Duodenal mucosa (tissue), 2 donors: ENCODE measurements at regions not wholly inside any gene's neighbourhood (a gene's known extent, or its start where the extent isn't known, plus 50 kb on each side); places are given as distances from the start of the nearest gene placed in this dataset.

Experiments used
- H3K27ac ChIP-seq: one replicate; pipeline ENCODE4 v1.7.0; 2013; ENCODE audit warnings: low read depth, low read length
- H3K27me3 ChIP-seq, 2 donors: one replicate each; pipeline ENCODE4 v1.7.0; 2013; ENCODE audit warnings: low read length in 2 of 2, control low read depth in 1 of 2; ENCODE audit not compliant: insufficient read depth in 2 of 2, control insufficient read depth in 1 of 2
- H3K36me3 ChIP-seq, 2 donors: one replicate each; pipeline ENCODE4 v1.7.0; 2013; ENCODE audit warnings: low read length in 2 of 2, control low read depth in 1 of 2; ENCODE audit not compliant: insufficient read depth in 2 of 2, control insufficient read depth in 1 of 2
- H3K4me1 ChIP-seq, 2 donors: one replicate each; pipeline ENCODE4 v1.7.0; 2013; ENCODE audit warnings: low read length in 2 of 2, control low read depth in 1 of 2; ENCODE audit not compliant: insufficient read depth in 2 of 2, control insufficient read depth in 1 of 2
- H3K4me3 ChIP-seq, 2 donors: one replicate each; pipeline ENCODE4 v1.7.0; 2013; ENCODE audit warnings: low read length in 2 of 2, low read depth in 1 of 2
- H3K9ac ChIP-seq, 2 donors: one replicate each; pipeline ENCODE4 v1.7.0; 2013; ENCODE audit warnings: low read length in 2 of 2, low read depth in 1 of 2
- H3K9me3 ChIP-seq, 2 donors: one replicate each; pipeline ENCODE4 v1.7.0; 2013; ENCODE audit warnings: low read length in 2 of 2, control low read depth in 1 of 2; ENCODE audit not compliant: control insufficient read depth in 1 of 2

DNA sequence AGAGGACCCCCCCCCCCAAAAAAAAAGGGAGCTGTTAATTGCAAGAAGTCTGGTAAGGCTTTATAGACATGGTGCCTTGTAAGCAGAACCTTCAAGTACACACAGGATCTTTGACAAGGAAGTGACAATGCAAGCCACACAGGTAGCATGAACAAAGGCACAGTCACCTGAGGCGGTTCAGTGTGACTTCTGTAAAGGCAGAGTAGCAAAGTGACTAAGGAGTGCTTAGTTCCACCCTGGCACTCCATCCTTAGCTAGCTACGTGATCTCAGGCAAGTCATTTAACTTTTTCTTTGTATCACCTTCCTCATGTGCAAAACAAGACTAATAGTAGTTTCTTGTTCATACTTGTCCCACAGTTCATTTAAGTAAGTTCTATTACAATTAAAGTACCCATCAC lies 282.0 kb downstream of the PRELID2 start:
- Histone ChIP-seq H3K27me3 (no peaks in the 10 kb centered on the region), H3K9ac (no peak overlapping the region), H3K4me3 (no peak overlapping the region), H3K27ac (no peak overlapping the region), H3K4me1 (no peaks in the 10 kb centered on the region), H3K9me3 (no peaks in the 10 kb centered on the region), H3K36me3 (no peaks in the 10 kb centered on the region)

GRCh38 chr5:145551714-145552113 lies 283.4 kb downstream of the PRELID2 start:
- no peak overlapping the region for H3K4me3 ChIP-seq
- H3K27ac ChIP-seq: no peak overlapping the region
- H3K36me3 ChIP-seq: no peaks in the 10 kb centered on the region
- no peaks in the 10 kb centered on the region for H3K9me3 ChIP-seq
- no peaks in the 10 kb centered on the region for H3K27me3 ChIP-seq
- H3K4me1 ChIP-seq: no peaks in the 10 kb centered on the region
- no peak overlapping the region for H3K9ac ChIP-seq

DNA sequence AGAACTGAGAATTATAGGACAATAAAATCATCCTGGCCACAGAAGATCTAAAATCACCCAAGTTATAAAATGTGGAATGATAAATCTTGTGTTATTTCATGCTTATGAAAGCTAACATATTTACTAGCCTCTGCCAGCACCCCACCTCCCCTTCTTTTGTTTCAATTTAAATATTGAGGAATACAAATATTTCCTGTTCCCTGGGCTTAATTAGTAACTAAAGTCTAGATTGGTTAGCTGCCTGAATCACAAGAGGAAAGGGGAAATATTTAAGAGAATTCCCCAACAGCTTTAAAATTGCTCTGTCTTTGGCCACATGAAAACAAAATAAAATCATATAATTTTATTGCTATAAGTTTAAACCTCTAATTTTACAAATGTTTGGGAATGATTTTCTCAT lies 287.0 kb downstream of the PRELID2 start:
- no peaks in the 10 kb centered on the region for H3K36me3 ChIP-seq
- no peaks in the 10 kb centered on the region for H3K9me3 ChIP-seq
- H3K27me3 ChIP-seq: no peaks in the 10 kb centered on the region
- no peak overlapping the region for H3K4me3 ChIP-seq
- H3K27ac ChIP-seq: no peak overlapping the region
- no peak overlapping the region for H3K9ac ChIP-seq
- H3K4me1 ChIP-seq: peaks cover under 1 to 16% of the 10 kb centered on the region in 2 donors

DNA sequence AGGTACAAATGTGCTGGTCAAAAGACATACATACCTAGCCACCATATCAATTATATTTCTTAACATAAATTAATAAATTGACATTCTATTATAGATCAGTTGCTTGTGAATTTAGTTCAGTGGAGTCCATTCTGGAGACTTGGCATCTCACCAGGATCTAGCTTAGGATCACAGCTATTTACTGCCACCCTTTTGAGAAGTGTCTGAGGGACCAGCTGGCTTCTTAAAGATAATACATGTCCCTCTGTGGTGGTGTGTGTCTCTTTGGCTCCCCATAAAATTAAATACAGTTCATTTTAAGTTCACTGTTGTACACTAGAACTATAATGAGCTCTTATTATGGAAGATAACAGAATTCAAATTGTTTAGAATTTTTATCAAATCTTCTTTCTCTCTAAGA lies 290.7 kb downstream of the PRELID2 start:
- Histone ChIP-seq H3K9me3 (no peaks in the 10 kb centered on the region), H3K27me3 (no peaks in the 10 kb centered on the region), H3K4me3 (no peak overlapping the region), H3K27ac (no peak overlapping the region), H3K36me3 (no peaks in the 10 kb centered on the region), H3K9ac (no peak overlapping the region), H3K4me1 (peaks cover 5 to 24% of the 10 kb centered on the region in 2 donors)

- H3K36me3 ChIP-seq: no peaks in the 10 kb centered on the region
- peak overlapping the region in 1 of 2 donors; percentile 35 for H3K4me3 ChIP-seq
- no peaks in the 10 kb centered on the region for H3K9me3 ChIP-seq
- no peak overlapping the region for H3K9ac ChIP-seq
- peak overlapping the region; percentile 27 for H3K27ac ChIP-seq
- H3K4me1 ChIP-seq: peaks cover 5 to 24% of the 10 kb centered on the region in 2 donors
- no peaks in the 10 kb centered on the region for H3K27me3 ChIP-seq
Observed at GRCh38 chr5:145543968-145544367, 291.2 kb downstream of the PRELID2 start.

GRCh38 chr5:145540375-145540774 lies 294.8 kb downstream of the PRELID2 start:
- H3K4me3 ChIP-seq: no peak overlapping the region
- H3K4me1 ChIP-seq: peaks cover 5 to 24% of the 10 kb centered on the region in 2 donors
- no peaks in the 10 kb centered on the region for H3K27me3 ChIP-seq
- H3K27ac ChIP-seq: no peak overlapping the region
- H3K9me3 ChIP-seq: peaks cover 0 to 2% of the 10 kb centered on the region in 2 donors
- no peak overlapping the region for H3K9ac ChIP-seq
- H3K36me3 ChIP-seq: no peaks in the 10 kb centered on the region

DNA sequence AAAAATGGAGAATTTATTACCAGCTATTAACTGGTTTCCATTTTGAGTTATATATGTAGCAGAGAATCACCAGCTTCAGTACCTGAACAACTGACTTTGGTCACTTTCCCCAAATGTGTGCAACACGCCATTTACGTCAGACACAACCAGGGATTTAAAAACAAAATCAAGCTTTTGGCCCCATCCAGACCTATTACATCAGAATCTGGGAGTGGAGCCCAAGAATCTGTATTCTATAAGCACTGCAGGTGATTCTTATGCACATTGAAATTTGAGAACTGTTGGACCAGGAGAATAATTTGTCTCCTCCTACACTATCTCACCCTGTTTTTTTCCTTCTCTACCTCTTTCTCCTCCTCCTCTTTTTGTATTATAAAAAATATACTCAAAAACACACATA lies 295.9 kb downstream of the PRELID2 start:
- Histone ChIP-seq H3K9me3 (peaks cover 0 to 2% of the 10 kb centered on the region in 2 donors), H3K4me1 (peaks cover 5 to 16% of the 10 kb centered on the region in 2 donors), H3K36me3 (no peaks in the 10 kb centered on the region), H3K27me3 (no peaks in the 10 kb centered on the region), H3K27ac (no peak overlapping the region), H3K4me3 (no peak overlapping the region), H3K9ac (no peak overlapping the region)

DNA sequence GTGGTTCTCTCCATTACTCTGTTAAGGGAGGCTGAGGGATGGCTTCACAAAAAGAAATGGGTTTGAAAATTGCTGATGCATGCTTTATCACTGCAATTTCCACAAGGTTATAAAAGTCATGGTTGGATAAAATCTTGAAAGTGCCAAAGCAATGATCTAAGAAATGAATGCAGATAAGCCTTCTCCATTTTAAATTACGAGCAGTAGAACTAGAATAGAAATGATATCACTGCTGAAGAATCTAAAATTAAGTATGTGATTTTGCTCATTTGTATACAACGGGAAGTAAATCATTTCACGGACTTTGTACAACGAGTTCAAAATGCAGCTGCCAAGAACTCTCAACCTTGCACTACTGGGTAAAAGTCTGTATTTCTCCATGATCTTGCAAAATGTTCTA lies 299.0 kb downstream of the PRELID2 start:
- Histone ChIP-seq H3K9ac (no peak overlapping the region), H3K4me1 (peaks cover 9 to 19% of the 10 kb centered on the region in 2 donors), H3K4me3 (no peak overlapping the region), H3K27ac (no peak overlapping the region), H3K36me3 (no peaks in the 10 kb centered on the region), H3K9me3 (peaks cover 0 to 2% of the 10 kb centered on the region in 2 donors), H3K27me3 (no peaks in the 10 kb centered on the region)

DNA sequence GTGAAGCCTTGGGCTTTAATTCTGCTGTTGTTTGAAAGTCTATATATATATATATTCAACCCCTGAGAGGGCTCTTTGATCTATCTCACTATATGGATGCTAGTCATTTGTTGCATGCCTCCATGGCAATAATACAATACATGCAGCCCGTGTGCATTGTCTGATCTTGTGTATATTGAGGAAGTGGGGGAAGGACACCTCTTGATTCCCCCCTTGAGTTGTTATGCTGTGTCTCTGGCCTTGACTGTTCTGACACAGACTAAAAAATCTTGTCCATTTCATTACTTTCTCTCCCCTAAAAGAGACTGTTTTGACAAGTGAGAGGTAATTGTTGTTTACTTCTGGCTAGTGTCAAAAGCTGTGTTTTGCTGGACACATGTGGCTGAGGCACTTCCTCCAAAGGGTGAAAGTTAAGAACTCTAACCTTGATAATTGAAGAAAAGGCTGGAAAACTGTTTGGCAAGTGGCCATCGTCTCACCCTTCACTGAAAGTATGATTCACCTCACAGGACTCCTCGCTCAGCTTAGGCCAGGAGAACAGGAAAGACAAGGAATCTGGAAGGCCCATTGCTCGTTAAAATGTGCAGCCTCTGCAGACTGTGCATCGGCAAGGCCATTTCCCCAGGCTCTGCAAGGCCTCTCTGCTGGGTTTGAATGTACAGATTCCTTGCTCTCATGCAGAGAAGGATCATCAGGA lies 304.0 kb downstream of the PRELID2 start:
- Histone ChIP-seq H3K36me3 (no peaks in the 10 kb centered on the region), H3K4me1 (peaks cover 9 to 20% of the 10 kb centered on the region in 2 donors), H3K27ac (no peak overlapping the region), H3K9me3 (no peaks in the 10 kb centered on the region), H3K4me3 (no peak overlapping the region), H3K9ac (no peak overlapping the region), H3K27me3 (no peaks in the 10 kb centered on the region)

DNA sequence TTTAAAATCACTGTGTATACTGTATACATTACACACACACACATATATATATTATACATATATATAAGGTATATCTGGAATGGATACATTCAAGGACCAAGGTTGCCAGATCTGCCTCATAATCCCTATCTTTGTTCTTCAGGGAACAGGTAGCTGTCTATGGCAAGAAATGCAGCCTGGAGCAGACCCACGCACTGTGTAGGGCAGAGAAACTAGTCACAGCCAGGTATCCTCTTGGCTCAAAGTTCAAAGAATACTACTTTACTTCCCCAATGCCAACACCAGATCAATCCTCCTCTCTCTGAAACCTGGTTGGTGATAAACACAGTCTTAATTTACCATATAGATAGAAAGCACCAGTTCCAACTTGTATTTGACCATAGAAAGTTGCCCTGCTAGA lies 313.6 kb downstream of the PRELID2 start:
- H3K4me1 ChIP-seq: peaks cover 3 to 6% of the 10 kb centered on the region in 2 donors
- H3K27me3 ChIP-seq: no peaks in the 10 kb centered on the region
- no peak overlapping the region for H3K4me3 ChIP-seq
- no peaks in the 10 kb centered on the region for H3K36me3 ChIP-seq
- H3K9me3 ChIP-seq: no peaks in the 10 kb centered on the region
- H3K9ac ChIP-seq: no peak overlapping the region
- H3K27ac ChIP-seq: no peak overlapping the region
